ENCODE measurements at regions not wholly inside any gene's neighbourhood (a gene's known extent, or its start where the extent isn't known, plus 50 kb on each side); places are given as distances from the start of the nearest gene placed in this dataset.
"Not testable (repeated sequence)": the region's sequence is repeated elsewhere in the genome, so short reads cannot be mapped to it uniquely, and the experiment has no call there.

DNA sequence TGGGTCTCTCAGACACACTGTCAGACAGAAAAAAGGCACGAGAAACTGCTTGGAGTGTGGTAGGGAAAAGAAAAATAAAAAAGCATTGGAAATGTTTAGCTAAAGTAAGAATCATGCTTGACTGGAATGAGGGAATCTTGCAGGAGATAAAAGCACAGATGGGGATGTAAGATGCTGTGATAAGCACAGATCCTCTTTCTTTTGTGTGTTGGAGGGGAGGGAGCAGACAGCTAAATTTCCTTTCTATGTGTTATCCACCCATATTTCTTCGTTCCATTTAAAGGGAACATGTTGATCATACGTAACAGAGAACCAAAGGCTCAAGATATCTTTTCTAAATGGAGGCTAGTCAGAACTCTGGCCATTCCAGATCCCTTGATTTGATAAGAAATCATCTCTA is 614.0 kb upstream of the LCORL start:
- no peak for DNase-seq (ENCODE audit: low read depth)
- Histone ChIP-seq H3K4me3 (ENCODE audit: low read length) (no peak overlapping the region), H3K36me3 (ENCODE audit: control insufficient read depth, insufficient read depth, low read length, severe bottlenecking) (no peaks in the 10 kb centered on the region), H3K27me3 (replicated peaks; ENCODE audit: control insufficient read depth, insufficient read depth, low read length) (no peaks in the 10 kb centered on the region), H3K9ac (ENCODE audit: low read length) (no peak overlapping the region), H3K4me1 (ENCODE audit: control insufficient read depth, insufficient read depth, low read length) (no peaks in the 10 kb centered on the region), H3K9me3 (ENCODE audit: control insufficient read depth, low read length) (no peaks in the 10 kb centered on the region)

GRCh38 chr4:18631586-18631985 is 610.0 kb upstream of the LCORL start:
- H3K4me3 ChIP-seq (ENCODE audit: low read length), result no peak overlapping the region
- no peaks in the 10 kb centered on the region for H3K4me1 ChIP-seq (ENCODE audit: control insufficient read depth, insufficient read depth, low read length)
- no peak for DNase-seq (ENCODE audit: low read depth)
- no peaks in the 10 kb centered on the region for H3K36me3 ChIP-seq (ENCODE audit: control insufficient read depth, insufficient read depth, low read length, severe bottlenecking)
- no peak overlapping the region for H3K9ac ChIP-seq (ENCODE audit: low read length)
- H3K27me3 ChIP-seq (replicated peaks; ENCODE audit: control insufficient read depth, insufficient read depth, low read length), result no peaks in the 10 kb centered on the region
- H3K9me3 ChIP-seq (ENCODE audit: control insufficient read depth, low read length), result no peaks in the 10 kb centered on the region

DNA sequence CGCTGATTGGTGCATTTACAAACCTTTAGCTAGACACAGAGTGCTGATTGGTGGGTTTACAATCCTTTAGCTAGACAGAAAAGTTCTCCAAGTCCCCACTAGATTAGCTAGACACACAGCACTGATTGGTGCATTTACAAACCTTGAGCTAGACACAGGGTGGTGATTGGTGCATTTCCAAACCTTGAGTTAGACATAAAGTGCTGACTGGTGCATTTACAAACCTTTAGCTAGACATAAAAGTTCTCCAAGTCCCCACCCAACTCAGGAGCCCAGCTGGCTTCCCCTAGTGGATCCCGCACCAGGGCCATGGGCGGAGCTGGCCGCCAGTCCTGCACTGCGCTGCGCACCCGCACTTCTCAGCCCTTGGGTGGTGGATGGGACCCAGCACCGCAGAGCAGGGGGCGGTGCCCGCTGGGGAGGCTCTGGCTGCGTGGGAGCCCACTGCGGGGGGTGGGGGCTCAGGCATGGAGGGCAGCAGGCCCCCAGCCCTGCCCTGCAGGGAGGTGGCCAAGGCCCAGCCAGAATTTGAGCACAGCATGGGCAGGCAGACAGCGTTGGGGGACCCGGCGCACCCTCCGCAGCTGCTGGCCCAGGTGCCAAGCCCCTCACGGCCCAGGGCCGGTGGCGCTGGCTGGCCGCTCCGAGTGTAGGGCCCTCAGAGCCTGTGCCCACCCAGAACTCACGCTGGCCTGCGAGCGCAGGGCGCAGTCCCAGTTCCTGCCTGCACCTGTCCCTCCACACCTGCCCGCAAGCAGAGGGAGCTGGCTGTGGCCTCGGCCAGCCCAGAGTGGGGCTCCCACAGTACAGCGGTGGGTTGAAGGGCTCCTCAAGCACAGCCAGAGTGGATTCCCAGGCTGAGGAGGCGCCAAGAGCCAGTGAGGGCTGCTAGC is 608.9 kb upstream of the LCORL start:
- no peaks in the 10 kb centered on the region for H3K27me3 ChIP-seq (replicated peaks; ENCODE audit: control insufficient read depth, insufficient read depth, low read length)
- H3K4me3 ChIP-seq (ENCODE audit: low read length), result no peak overlapping the region
- no peak for DNase-seq (ENCODE audit: low read depth)
- H3K9me3 ChIP-seq (ENCODE audit: control insufficient read depth, low read length), result no peaks in the 10 kb centered on the region
- H3K36me3 ChIP-seq (ENCODE audit: control insufficient read depth, insufficient read depth, low read length, severe bottlenecking), result no peaks in the 10 kb centered on the region
- H3K4me1 ChIP-seq (ENCODE audit: control insufficient read depth, insufficient read depth, low read length), result no peaks in the 10 kb centered on the region
- no peak overlapping the region for H3K9ac ChIP-seq (ENCODE audit: low read length)

GRCh38 chr4:18627447-18628005 is 606.0 kb upstream of the LCORL start:
- Histone ChIP-seq H3K27me3 (replicated peaks; ENCODE audit: control insufficient read depth, insufficient read depth, low read length) (peaks cover 6% of the 10 kb centered on the region), H3K4me1 (ENCODE audit: control insufficient read depth, insufficient read depth, low read length) (no peaks in the 10 kb centered on the region), H3K4me3 (ENCODE audit: low read length) (no peak overlapping the region), H3K9me3 (ENCODE audit: control insufficient read depth, low read length) (no peaks in the 10 kb centered on the region), H3K36me3 (ENCODE audit: control insufficient read depth, insufficient read depth, low read length, severe bottlenecking) (no peaks in the 10 kb centered on the region), H3K9ac (ENCODE audit: low read length) (no peak overlapping the region)
- DNase-seq (ENCODE audit: low read depth), result no peak

GRCh38 chr4:18626996-18627395 is 605.4 kb upstream of the LCORL start:
- no peaks in the 10 kb centered on the region for H3K4me1 ChIP-seq (ENCODE audit: control insufficient read depth, insufficient read depth, low read length)
- no peak for DNase-seq (ENCODE audit: low read depth)
- H3K36me3 ChIP-seq (ENCODE audit: control insufficient read depth, insufficient read depth, low read length, severe bottlenecking), result no peaks in the 10 kb centered on the region
- peaks cover 6% of the 10 kb centered on the region for H3K27me3 ChIP-seq (replicated peaks; ENCODE audit: control insufficient read depth, insufficient read depth, low read length)
- H3K9me3 ChIP-seq (ENCODE audit: control insufficient read depth, low read length), result no peaks in the 10 kb centered on the region
- no peak overlapping the region for H3K9ac ChIP-seq (ENCODE audit: low read length)
- H3K4me3 ChIP-seq (ENCODE audit: low read length), result no peak overlapping the region

DNA sequence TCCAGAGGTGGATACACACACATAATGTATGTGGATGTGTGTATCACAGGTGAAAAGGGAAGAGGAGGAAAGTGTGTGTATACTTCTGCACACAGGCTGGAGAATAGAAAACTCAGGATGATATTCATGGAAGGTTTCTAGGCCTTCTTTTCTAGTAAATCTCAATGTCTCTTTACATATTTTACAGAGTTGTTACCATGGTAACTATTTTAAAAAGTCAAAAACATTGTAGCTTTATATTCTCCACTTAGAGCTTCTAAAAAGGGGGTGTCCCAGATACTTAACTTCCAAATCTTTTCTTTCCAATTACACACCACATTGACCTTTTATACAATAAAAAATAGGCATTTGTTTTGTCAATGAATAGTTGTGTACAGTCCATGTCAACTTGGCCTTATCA is 604.8 kb upstream of the LCORL start:
- Histone ChIP-seq H3K36me3 (ENCODE audit: control insufficient read depth, insufficient read depth, low read length, severe bottlenecking) (no peaks in the 10 kb centered on the region), H3K4me3 (ENCODE audit: low read length) (no peak overlapping the region), H3K4me1 (ENCODE audit: control insufficient read depth, insufficient read depth, low read length) (no peaks in the 10 kb centered on the region), H3K9ac (ENCODE audit: low read length) (no peak overlapping the region), H3K9me3 (ENCODE audit: control insufficient read depth, low read length) (no peaks in the 10 kb centered on the region), H3K27me3 (replicated peaks; ENCODE audit: control insufficient read depth, insufficient read depth, low read length) (peaks cover 6% of the 10 kb centered on the region)
- no peak for DNase-seq (ENCODE audit: low read depth)

GRCh38 chr4:18621186-18621585 is 599.6 kb upstream of the LCORL start:
- H3K4me3 ChIP-seq (ENCODE audit: low read length), result no peak overlapping the region
- no peaks in the 10 kb centered on the region for H3K9me3 ChIP-seq (ENCODE audit: control insufficient read depth, low read length)
- H3K4me1 ChIP-seq (ENCODE audit: control insufficient read depth, insufficient read depth, low read length), result no peaks in the 10 kb centered on the region
- DNase-seq (ENCODE audit: low read depth), result no peak
- no peak overlapping the region for H3K9ac ChIP-seq (ENCODE audit: low read length)
- H3K27me3 ChIP-seq (replicated peaks; ENCODE audit: control insufficient read depth, insufficient read depth, low read length), result peaks cover 6% of the 10 kb centered on the region
- H3K36me3 ChIP-seq (ENCODE audit: control insufficient read depth, insufficient read depth, low read length, severe bottlenecking), result no peaks in the 10 kb centered on the region

DNA sequence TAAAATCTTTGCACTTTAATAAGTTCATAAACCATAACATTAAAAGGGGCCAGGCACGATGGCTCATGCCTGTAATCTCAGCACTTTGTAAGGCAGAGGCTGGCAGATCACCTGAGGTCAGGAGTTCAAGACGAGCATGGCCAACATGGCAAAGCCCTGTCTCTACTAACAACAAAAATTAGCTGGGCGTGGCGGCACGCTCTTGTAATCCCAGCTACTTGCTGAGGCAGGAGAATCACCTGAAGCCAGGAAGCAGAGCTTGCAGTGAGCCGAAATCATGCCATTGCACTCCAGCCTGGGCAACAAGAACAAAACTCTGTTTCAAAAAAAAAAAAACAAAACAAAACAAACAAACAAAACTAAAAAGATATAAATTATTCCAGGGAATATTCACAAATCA is 595.2 kb upstream of the LCORL start:
- Histone ChIP-seq H3K4me1 (ENCODE audit: control insufficient read depth, insufficient read depth, low read length) (no peaks in the 10 kb centered on the region), H3K4me3 (ENCODE audit: low read length) (no peak overlapping the region), H3K27me3 (replicated peaks; ENCODE audit: control insufficient read depth, insufficient read depth, low read length) (no peaks in the 10 kb centered on the region), H3K36me3 (ENCODE audit: control insufficient read depth, insufficient read depth, low read length, severe bottlenecking) (no peaks in the 10 kb centered on the region), H3K9ac (ENCODE audit: low read length) (no peak overlapping the region), H3K9me3 (ENCODE audit: control insufficient read depth, low read length) (no peaks in the 10 kb centered on the region)
- DNase-seq (ENCODE audit: low read depth), result no peak

DNA sequence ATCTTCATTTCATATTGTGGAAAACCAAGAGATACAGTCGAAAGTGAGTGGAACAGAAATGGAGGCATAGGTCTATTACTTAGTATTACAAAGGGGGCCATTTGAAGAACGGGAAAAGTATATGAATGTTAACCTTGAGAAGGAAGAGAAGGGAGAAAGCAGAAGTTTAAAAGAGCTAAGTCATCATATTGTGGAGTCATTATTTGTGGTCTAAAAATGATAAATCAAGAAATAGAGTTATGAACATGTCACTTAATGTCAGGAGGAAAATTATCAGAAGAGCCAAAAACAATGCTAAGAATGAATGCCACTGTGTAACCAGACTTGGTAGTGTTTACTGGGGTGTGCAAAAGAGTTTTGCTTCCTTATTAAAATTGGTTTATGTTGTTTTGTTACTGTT is 589.5 kb upstream of the LCORL start:
- Histone ChIP-seq H3K4me3 (ENCODE audit: low read length) (no peak overlapping the region), H3K9me3 (ENCODE audit: control insufficient read depth, low read length) (no peaks in the 10 kb centered on the region), H3K36me3 (ENCODE audit: control insufficient read depth, insufficient read depth, low read length, severe bottlenecking) (no peaks in the 10 kb centered on the region), H3K9ac (ENCODE audit: low read length) (no peak overlapping the region), H3K27me3 (replicated peaks; ENCODE audit: control insufficient read depth, insufficient read depth, low read length) (no peaks in the 10 kb centered on the region), H3K4me1 (ENCODE audit: control insufficient read depth, insufficient read depth, low read length) (no peaks in the 10 kb centered on the region)
- DNase-seq (ENCODE audit: low read depth), result no peak

DNA sequence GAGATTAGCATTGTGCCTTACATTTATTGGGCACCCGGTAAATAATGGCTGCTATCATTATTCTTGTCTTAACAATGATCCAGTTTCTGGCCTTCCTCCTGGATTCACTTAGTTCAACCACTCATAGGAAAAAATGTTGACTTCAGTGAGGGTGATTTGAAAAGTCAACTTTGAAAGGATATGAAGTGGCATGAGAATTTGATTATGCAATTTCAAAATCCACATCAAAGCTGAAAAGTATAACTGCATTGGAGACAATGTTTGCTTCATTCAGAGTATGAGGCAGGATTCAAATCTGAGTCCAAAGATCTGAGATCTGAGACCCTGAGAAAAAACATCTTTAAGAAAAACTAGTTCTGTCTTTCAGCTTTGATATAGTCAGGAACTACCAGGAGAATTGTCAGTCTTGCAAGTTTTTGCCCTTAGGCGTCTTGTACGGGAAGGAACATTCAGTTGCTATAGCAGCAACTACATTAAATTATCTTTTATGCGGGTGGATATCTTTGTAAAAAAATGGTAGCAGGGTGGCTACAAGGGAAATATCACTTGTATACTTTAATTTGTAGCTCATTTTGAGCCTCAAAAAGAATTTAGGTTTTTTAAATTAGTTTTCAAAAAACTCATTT is 587.5 kb upstream of the LCORL start:
- no peaks in the 10 kb centered on the region for H3K9me3 ChIP-seq (ENCODE audit: control insufficient read depth, low read length)
- H3K4me3 ChIP-seq (ENCODE audit: low read length), result no peak overlapping the region
- H3K9ac ChIP-seq (ENCODE audit: low read length), result no peak overlapping the region
- DNase-seq (ENCODE audit: low read depth), result no peak
- H3K27me3 ChIP-seq (replicated peaks; ENCODE audit: control insufficient read depth, insufficient read depth, low read length), result no peaks in the 10 kb centered on the region
- H3K36me3 ChIP-seq (ENCODE audit: control insufficient read depth, insufficient read depth, low read length, severe bottlenecking), result no peaks in the 10 kb centered on the region
- no peaks in the 10 kb centered on the region for H3K4me1 ChIP-seq (ENCODE audit: control insufficient read depth, insufficient read depth, low read length)

DNA sequence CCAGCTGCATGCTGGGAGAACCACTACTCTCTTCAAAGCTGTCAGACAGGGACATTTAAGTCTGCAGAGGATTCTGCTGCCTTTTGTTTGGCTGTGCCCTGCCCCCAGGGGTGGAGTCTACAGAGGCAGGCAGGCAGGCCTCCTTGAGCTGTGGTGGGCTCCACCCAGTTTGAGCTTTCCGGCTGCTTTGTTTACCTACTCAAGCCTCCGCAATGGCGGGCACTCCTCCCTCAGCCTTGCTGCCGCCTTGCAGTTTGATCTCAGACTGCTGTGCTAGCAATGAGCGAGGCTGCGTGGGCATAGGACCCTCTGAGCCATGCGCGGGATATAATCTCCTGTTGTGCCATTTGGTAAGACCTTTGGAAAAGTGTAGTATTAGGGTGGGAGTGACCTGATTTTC is 581.1 kb upstream of the LCORL start:
- not testable (repeated sequence) for H3K4me3 ChIP-seq (ENCODE audit: low read length)

More for the DNA sequence above, 581.1 kb upstream of the LCORL start:
- not testable (repeated sequence) for H3K9ac ChIP-seq (ENCODE audit: low read length); DNase-seq (ENCODE audit: low read depth); H3K36me3 ChIP-seq (ENCODE audit: control insufficient read depth, insufficient read depth, low read length, severe bottlenecking); H3K9me3 ChIP-seq (ENCODE audit: control insufficient read depth, low read length); H3K27me3 ChIP-seq (replicated peaks; ENCODE audit: control insufficient read depth, insufficient read depth, low read length); H3K4me1 ChIP-seq (ENCODE audit: control insufficient read depth, insufficient read depth, low read length)
